ENCODE measurements at regions not wholly inside any gene's neighbourhood (a gene's known extent, or its start where the extent isn't known, plus 50 kb on each side); places are given as distances from the start of the nearest gene placed in this dataset.
A peak's percentile ranks its signal among the peaks of the same experiment; 100 is the strongest.

DNA sequence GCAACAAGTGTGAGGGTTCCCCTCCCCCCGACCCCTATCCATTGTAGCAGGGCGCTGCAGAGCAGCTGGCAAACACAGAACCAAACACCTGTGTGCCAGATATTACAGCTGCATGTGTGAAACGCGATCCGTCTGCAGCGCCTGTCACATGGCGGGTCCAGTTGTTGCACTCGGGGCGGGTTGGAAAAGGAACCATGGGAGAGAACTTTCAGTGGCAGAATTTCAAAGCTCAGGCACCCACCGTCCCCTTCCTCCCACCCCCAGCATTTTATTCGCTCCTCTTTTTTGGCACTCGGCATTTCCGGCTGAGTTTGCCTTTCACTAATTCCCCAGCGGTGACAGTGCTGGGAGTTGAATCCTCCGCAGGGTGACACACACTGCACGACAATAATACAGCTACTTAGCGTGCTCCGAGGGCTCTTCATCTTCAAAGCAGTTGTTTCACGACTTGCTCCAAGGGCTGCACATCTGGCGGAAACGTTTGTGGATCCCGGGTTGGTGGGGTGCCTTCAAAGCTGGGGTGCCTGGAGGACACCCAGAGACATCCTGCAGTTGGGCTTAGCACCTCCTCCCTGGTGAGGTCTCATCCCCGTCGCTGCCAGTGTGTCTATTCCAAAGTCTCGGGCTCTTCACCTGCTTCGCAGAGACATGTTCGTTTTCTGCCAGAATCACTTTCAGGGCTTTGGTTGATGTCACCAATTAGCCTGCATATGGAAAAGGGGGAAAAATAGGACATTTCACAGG lies 180.7 kb downstream of the ZBTB18 start (continued):
- peak; percentile 14; the same call in 1 of the 2 replicates for TF ChIP-seq MZF1 (tag by site-specific recombination; IDR thresholded peaks at IDR 0.05; ENCODE audit: borderline replicate concordance)
- TF ChIP-seq, protein P1, sequence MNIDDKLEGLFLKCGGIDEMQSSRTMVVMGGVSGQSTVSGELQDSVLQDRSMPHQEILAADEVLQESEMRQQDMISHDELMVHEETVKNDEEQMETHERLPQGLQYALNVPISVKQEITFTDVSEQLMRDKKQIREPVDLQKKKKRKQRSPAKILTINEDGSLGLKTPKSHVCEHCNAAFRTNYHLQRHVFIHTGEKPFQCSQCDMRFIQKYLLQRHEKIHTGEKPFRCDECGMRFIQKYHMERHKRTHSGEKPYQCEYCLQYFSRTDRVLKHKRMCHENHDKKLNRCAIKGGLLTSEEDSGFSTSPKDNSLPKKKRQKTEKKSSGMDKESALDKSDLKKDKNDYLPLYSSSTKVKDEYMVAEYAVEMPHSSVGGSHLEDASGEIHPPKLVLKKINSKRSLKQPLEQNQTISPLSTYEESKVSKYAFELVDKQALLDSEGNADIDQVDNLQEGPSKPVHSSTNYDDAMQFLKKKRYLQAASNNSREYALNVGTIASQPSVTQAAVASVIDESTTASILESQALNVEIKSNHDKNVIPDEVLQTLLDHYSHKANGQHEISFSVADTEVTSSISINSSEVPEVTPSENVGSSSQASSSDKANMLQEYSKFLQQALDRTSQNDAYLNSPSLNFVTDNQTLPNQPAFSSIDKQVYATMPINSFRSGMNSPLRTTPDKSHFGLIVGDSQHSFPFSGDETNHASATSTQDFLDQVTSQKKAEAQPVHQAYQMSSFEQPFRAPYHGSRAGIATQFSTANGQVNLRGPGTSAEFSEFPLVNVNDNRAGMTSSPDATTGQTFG (tag by site-specific recombination; IDR thresholded peaks at IDR 0.05; ENCODE audit: borderline replicate concordance): no peak
- TF ChIP-seq SCRT1 (tag by site-specific recombination; IDR thresholded peaks at IDR 0.05; ENCODE audit: borderline replicate concordance): peak; percentile 99
- 0 out of 2 replicates have a peak, but pooled peaks have one; percentile 35 for TF ChIP-seq SP7 (tag by site-specific recombination; IDR thresholded peaks at IDR 0.05)
- peak; percentile 21; the same call in 1 of the 2 replicates for TF ChIP-seq GLIS1 (tag by site-specific recombination; IDR thresholded peaks at IDR 0.05)
- TF ChIP-seq ZNF600 (tag by site-specific recombination; IDR thresholded peaks at IDR 0.05): peak; percentile 60
- TF ChIP-seq ZBTB17 (tag by site-specific recombination; IDR thresholded peaks at IDR 0.05): peak; percentile 69
- TF ChIP-seq ZNF76 (tag by site-specific recombination; IDR thresholded peaks at IDR 0.05; ENCODE audit: borderline replicate concordance, low read depth): peak; percentile 68; the same call in 1 of the 2 replicates
- TF ChIP-seq GLIS2 (tag by site-specific recombination; IDR thresholded peaks at IDR 0.05): peak; percentile 47; the same call in 1 of the 2 replicates
- no peak for TF ChIP-seq ZNF571 (tag by site-specific recombination; IDR thresholded peaks at IDR 0.05)
- peak; percentile 26; the same call in 1 of the 2 replicates for TF ChIP-seq WT1 (tag by site-specific recombination; IDR thresholded peaks at IDR 0.05)
- TF ChIP-seq ZNF560 (tag by site-specific recombination; IDR thresholded peaks at IDR 0.05; ENCODE audit: borderline replicate concordance): no peak
- TF ChIP-seq, protein P2, sequence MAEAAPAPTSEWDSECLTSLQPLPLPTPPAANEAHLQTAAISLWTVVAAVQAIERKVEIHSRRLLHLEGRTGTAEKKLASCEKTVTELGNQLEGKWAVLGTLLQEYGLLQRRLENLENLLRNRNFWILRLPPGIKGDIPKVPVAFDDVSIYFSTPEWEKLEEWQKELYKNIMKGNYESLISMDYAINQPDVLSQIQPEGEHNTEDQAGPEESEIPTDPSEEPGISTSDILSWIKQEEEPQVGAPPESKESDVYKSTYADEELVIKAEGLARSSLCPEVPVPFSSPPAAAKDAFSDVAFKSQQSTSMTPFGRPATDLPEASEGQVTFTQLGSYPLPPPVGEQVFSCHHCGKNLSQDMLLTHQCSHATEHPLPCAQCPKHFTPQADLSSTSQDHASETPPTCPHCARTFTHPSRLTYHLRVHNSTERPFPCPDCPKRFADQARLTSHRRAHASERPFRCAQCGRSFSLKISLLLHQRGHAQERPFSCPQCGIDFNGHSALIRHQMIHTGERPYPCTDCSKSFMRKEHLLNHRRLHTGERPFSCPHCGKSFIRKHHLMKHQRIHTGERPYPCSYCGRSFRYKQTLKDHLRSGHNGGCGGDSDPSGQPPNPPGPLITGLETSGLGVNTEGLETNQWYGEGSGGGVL (tag by site-specific recombination; IDR thresholded peaks at IDR 0.05): peak; percentile 70
- no peak for TF ChIP-seq KLF10 (tag by site-specific recombination; IDR thresholded peaks at IDR 0.05)
- TF ChIP-seq, protein P3, sequence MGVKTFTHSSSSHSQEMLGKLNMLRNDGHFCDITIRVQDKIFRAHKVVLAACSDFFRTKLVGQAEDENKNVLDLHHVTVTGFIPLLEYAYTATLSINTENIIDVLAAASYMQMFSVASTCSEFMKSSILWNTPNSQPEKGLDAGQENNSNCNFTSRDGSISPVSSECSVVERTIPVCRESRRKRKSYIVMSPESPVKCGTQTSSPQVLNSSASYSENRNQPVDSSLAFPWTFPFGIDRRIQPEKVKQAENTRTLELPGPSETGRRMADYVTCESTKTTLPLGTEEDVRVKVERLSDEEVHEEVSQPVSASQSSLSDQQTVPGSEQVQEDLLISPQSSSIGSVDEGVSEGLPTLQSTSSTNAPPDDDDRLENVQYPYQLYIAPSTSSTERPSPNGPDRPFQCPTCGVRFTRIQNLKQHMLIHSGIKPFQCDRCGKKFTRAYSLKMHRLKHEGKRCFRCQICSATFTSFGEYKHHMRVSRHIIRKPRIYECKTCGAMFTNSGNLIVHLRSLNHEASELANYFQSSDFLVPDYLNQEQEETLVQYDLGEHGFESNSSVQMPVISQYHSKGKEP (tag by site-specific recombination; IDR thresholded peaks at IDR 0.05): peak; percentile 91
- TF ChIP-seq PRDM1 (tag by site-specific recombination; IDR thresholded peaks at IDR 0.05): peak; percentile 71
- TF ChIP-seq ZBTB21 (tag by site-specific recombination; IDR thresholded peaks at IDR 0.05): 0 out of 2 replicates have a peak, but pooled peaks have one; percentile 6
- no peak for TF ChIP-seq ZNF138 (tag by site-specific recombination; IDR thresholded peaks at IDR 0.05; ENCODE audit: borderline replicate concordance)
- TF ChIP-seq ZFP37 (tag by site-specific recombination; IDR thresholded peaks at IDR 0.05): peak; percentile 78; the same call in 1 of the 2 replicates

DNA sequence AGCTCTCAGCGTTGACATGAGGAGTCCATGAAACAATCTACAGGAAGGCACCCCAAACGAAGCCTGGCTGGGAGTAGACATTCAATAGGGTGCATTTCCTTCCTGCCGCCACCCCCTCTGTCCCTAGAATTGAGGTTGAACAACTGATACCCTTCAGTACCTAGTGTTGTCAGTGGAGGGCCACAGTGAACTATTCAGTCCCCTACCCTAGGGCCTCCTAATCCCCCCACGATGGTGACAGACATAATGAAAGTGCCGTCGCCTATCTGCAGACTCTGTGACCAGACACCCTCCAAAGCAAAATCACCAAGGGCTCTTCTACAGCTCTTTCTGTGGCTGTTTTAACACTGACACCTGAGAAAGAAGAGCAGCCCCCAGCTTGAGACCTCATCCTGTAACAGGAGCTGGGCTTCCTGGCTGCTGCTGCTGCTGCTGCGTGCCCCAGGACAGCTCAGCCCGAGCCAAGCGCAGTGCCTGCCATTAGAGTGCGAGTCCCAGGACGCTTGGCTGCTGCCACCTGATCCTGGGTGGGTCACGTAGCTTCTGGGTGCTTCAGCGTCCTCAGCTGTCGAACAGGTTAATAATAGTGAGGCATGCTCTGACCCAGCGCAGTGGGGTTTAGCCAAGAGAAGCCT lies 183.0 kb downstream of the ZBTB18 start:
- TF ChIP-seq, protein P4, sequence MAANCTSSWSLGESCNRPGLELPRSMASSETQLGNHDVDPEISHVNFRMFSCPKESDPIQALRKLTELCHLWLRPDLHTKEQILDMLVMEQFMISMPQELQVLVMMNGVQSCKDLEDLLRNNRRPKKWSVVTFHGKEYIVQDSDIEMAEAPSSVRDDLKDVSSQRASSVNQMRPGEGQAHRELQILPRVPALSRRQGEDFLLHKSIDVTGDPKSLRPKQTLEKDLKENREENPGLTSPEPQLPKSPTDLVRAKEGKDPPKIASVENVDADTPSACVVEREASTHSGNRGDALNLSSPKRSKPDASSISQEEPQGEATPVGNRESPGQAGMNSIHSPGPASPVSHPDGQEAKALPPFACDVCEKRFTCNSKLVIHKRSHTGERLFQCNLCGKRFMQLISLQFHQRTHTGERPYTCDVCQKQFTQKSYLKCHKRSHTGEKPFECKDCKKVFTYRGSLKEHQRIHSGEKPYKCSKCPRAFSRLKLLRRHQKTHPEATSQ (tag by site-specific recombination; IDR thresholded peaks at IDR 0.05): no peak
- TF ChIP-seq MZF1 (tag by site-specific recombination; IDR thresholded peaks at IDR 0.05; ENCODE audit: borderline replicate concordance): peak; percentile 32; the same call in 1 of the 2 replicates
- TF ChIP-seq, protein P1 (tag by site-specific recombination; IDR thresholded peaks at IDR 0.05; ENCODE audit: borderline replicate concordance): no peak
- ChIA-PET POLR2A (no interaction called here), CTCF (interaction anchor here (0.7 to 0.8 kb wide), 2 partner anchors 20 to 96 kb away, joined by 3 read pairs; no protein-coding TSS in a partner anchor)
- no peak overlapping the region for H3K27ac ChIP-seq (ENCODE audit: extremely low read depth, low read depth, low read length)
- peaks cover 5% of the 10 kb centered on the region for H3K4me1 ChIP-seq (ENCODE audit: control insufficient read depth, insufficient read depth, low read length)
- no peak overlapping the region for H3K4me3 ChIP-seq (ENCODE audit: low read depth, low read length)
- H3K36me3 ChIP-seq (ENCODE audit: control insufficient read depth in 2 of 2, insufficient read depth in 1 of 2, low read length in 2 of 2): no peaks in the 10 kb centered on the region
- no peaks in the 10 kb centered on the region for H3K9me3 ChIP-seq (ENCODE audit: control insufficient read depth, insufficient read depth, low read depth, low read length)
